NCI-H526 treated with DMSO at 0.1 percent for 48 hours (cell line): ENCODE measurements at regions not wholly inside any gene's neighbourhood (a gene's known extent, or its start where the extent isn't known, plus 50 kb on each side); places are given as distances from the start of the nearest gene placed in this dataset.

ENCODE experiments used
- DNase-seq: peaks from one replicate; lab custom pipeline; 2025; lab: John Stamatoyannopoulos, UW

GRCh38 chr12:17540921-17541320 lies 549.1 kb downstream of the RERGL start:
- DNase-seq: no peak

GRCh38 chr12:17528394-17528793 lies 561.6 kb downstream of the RERGL start:
- DNase-seq: no peak

- DNase-seq: no peak
Measured at GRCh38 chr12:17527021-17527420, 563.0 kb downstream of the RERGL start.

- DNase-seq: no peak
Measured at GRCh38 chr12:17511369-17511768, 578.6 kb downstream of the RERGL start.

GRCh38 chr12:17507336-17507735 lies 582.7 kb downstream of the RERGL start:
- no peak for DNase-seq

- no peak for DNase-seq
Measured at GRCh38 chr12:17503742-17504141, 586.3 kb downstream of the RERGL start.

GRCh38 chr12:17489452-17489851 lies 600.5 kb downstream of the RERGL start:
- no peak for DNase-seq

GRCh38 chr12:17478908-17479673 lies 610.9 kb downstream of the RERGL start:
- no peak for DNase-seq

- no peak for DNase-seq
Measured at GRCh38 chr12:17470460-17470859, 619.5 kb downstream of the RERGL start.

GRCh38 chr12:17459214-17459613 lies 630.8 kb downstream of the RERGL start:
- no peak for DNase-seq

GRCh38 chr12:17456486-17456885 lies 633.5 kb downstream of the RERGL start:
- DNase-seq: no peak

GRCh38 chr12:17438141-17438540 lies 651.9 kb downstream of the RERGL start:
- DNase-seq: no peak

GRCh38 chr12:17416748-17417147 lies 673.2 kb downstream of the RERGL start:
- DNase-seq: no peak

- DNase-seq: no peak
Measured at GRCh38 chr12:17414596-17414995, 675.4 kb downstream of the RERGL start.

GRCh38 chr12:17411662-17412061 lies 678.3 kb downstream of the RERGL start:
- DNase-seq: no peak

GRCh38 chr12:17388679-17389078 lies 701.3 kb downstream of the RERGL start:
- DNase-seq: no peak

GRCh38 chr12:17383321-17383720 lies 706.7 kb downstream of the RERGL start:
- DNase-seq: no peak

- no peak for DNase-seq
Measured at GRCh38 chr12:17381211-17381610, 708.8 kb downstream of the RERGL start.

- no peak for DNase-seq
Measured at GRCh38 chr12:17372508-17372907, 717.5 kb downstream of the RERGL start.

- DNase-seq: no peak
Measured at GRCh38 chr12:17371491-17372215, 718.3 kb downstream of the RERGL start.

- no peak for DNase-seq
Measured at GRCh38 chr12:17370621-17371020, 719.4 kb downstream of the RERGL start.

GRCh38 chr12:17369556-17369955 lies 720.4 kb downstream of the RERGL start:
- DNase-seq: no peak

- DNase-seq: no peak
Measured at GRCh38 chr12:17361224-17361623, 728.8 kb downstream of the RERGL start.

- DNase-seq: no peak
Measured at GRCh38 chr12:17358835-17359234, 731.2 kb downstream of the RERGL start.
